Left ventricle myocardium inferior (tissue), 1 donor: ENCODE measurements at regions not wholly inside any gene's neighbourhood (a gene's known extent, or its start where the extent isn't known, plus 50 kb on each side); places are given as distances from the start of the nearest gene placed in this dataset.

Experiments
- DNase-seq: peaks from one replicate; pipeline ENCODE4 v3.0.0-alpha.2; 2020
- H3K27ac ChIP-seq: fragments of 200-600 bp; replicated peaks from 2 replicates; pipeline ENCODE4 v1.8.0; 2021
- H3K27me3 ChIP-seq: fragments of 200-600 bp; 2 replicates; pipeline ENCODE4 v1.8.0; 2021; ENCODE audit warnings: low read depth
- H3K36me3 ChIP-seq: fragments of 200-600 bp; 2 replicates; pipeline ENCODE4 v1.8.0; 2021
- H3K4me1 ChIP-seq: fragments of 200-600 bp; 2 replicates; pipeline ENCODE4 v1.8.0; 2021
- H3K4me3 ChIP-seq: fragments of 200-600 bp; 2 replicates; pipeline ENCODE4 v1.8.0; 2021; ENCODE audit warnings: mild to moderate bottlenecking, moderate library complexity
- H3K9me3 ChIP-seq: fragments of 200-600 bp; replicated peaks from 2 replicates; pipeline ENCODE4 v1.8.0; 2021
- intact Hi-C: fragments of 100-400 bp; cut with micrococcal nuclease; formaldehyde crosslinking; loops from one replicate; pipeline ENCODE4 v1.11.0; 2022
- TF ChIP-seq, protein P1 (sequence below): fragments of 200-600 bp; IDR thresholded peaks from 2 replicates; pipeline ENCODE4 v1.8.0; 2021; ENCODE audit warnings: antibody characterized with exemption, mild to moderate bottlenecking, borderline replicate concordance
- donor health status: DM: no; HTN: yes; CAD: no; lungs with severe emphysema.

DNA sequence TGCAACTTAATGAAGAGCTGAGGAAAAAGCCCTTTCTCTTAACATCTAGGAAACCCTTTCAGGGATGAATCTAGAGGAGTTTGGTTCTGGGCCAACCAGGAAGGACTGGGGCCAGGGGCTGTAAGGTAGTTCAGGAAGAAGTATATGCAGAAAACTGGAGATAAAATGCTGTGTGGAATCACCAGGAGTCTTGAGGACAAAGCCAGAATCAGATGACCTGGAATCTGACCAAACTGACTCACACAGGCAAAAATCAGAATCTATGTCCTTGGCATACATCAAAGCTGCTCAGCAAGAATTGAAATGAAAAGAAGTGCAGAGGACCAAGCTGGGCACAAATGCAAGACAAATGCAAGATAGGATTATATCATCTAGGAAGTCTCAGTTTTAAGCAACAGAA is 59.4 kb upstream of the ATP2C1 start:
- intact Hi-C loops = no loop called here
- no peaks in the 10 kb centered on the region for H3K36me3 ChIP-seq
- peaks cover 20% of the 10 kb centered on the region for H3K4me1 ChIP-seq
- H3K4me3 ChIP-seq = no peak overlapping the region
- H3K27me3 ChIP-seq = no peaks in the 10 kb centered on the region
- peak overlapping the region; percentile 68 for H3K27ac ChIP-seq
- no peak for DNase-seq
- TF ChIP-seq, protein P1, sequence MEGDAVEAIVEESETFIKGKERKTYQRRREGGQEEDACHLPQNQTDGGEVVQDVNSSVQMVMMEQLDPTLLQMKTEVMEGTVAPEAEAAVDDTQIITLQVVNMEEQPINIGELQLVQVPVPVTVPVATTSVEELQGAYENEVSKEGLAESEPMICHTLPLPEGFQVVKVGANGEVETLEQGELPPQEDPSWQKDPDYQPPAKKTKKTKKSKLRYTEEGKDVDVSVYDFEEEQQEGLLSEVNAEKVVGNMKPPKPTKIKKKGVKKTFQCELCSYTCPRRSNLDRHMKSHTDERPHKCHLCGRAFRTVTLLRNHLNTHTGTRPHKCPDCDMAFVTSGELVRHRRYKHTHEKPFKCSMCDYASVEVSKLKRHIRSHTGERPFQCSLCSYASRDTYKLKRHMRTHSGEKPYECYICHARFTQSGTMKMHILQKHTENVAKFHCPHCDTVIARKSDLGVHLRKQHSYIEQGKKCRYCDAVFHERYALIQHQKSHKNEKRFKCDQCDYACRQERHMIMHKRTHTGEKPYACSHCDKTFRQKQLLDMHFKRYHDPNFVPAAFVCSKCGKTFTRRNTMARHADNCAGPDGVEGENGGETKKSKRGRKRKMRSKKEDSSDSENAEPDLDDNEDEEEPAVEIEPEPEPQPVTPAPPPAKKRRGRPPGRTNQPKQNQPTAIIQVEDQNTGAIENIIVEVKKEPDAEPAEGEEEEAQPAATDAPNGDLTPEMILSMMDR = no peak
- H3K9me3 ChIP-seq = no peaks in the 10 kb centered on the region

DNA sequence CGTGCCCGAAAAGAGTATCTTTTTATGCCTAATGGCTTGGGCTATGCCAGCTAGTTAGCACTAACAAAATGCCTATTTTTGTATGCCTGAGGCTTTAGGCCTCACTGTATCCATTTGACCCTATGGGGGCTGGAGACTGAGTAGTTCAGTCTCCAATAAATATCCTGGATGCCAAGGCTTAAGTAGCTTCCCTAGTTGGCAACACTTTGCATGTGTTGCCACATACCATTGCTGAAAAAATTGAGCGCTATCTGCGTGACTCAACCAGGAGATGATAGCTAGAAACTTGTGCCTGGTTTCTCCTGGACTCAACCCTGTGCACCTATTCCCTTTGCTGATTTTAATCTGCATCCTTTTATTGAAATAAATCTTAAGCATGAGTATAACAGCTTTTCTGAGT is 58.4 kb upstream of the ATP2C1 start:
- no peak for DNase-seq
- intact Hi-C loops = no loop called here
- Histone ChIP-seq H3K4me1 (peaks cover 30% of the 10 kb centered on the region), H3K27me3 (no peaks in the 10 kb centered on the region), H3K36me3 (no peaks in the 10 kb centered on the region), H3K27ac (peak overlapping the region; percentile 68), H3K4me3 (no peak overlapping the region), H3K9me3 (no peaks in the 10 kb centered on the region)
- TF ChIP-seq, protein P1 = no peak

DNA sequence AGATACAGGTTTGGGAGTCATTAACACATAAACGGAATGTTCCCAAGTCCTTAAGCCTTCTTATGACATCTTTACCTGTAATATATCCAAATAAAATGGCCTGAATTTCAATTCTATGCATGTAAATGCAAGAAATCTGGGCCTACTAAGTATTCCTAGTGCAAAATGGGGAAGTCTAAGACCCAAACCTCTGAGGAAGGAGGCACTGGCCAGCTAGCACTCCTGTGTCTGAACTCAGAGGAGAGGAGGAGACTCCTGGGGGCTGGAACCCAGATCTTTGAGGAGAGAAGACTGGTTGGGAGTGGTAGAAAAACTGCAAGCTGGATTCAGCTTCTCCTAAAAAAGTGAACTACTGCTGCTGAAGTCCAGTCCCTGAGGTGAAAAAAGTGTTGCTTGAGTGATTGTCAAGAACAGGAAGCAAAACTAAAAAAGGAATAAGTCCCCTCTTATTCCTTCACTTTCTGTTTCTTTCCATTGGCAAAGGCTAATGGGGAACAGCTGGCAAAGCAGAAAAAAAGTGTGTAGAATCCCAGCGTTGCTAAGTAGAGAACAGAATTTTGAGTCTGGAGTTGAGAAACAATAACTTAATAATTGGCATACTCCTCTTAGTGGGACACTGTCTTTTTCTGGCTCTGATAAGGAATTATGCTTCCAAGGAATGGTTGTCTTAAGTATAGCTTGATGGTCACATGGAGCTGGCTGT is 54.8 kb upstream of the ATP2C1 start:
- TF ChIP-seq, protein P1 = no peak

DNA sequence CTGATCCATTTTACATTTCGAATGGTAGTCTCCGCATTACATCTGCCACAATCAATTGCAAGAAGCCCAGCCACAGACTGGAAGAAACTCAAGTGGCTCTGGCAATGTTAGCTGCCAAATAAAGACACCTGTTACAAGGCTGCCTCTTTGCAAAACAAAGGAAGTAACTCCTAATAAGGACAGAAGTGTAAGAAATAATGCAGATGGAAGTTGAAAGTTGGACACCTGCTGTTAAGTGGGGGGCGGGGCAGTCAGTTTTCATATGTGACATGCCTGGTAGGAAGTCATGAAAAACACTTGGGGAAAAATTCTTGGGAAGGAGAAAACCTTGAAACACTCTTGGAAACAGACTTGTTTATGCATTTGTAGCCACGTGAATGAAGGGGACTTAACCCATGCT is 54.1 kb upstream of the ATP2C1 start:
- no peak overlapping the region for H3K4me3 ChIP-seq
- no peaks in the 10 kb centered on the region for H3K27me3 ChIP-seq
- H3K27ac ChIP-seq = peak overlapping the region; percentile 55
- TF ChIP-seq, protein P1 = no peak
- no peaks in the 10 kb centered on the region for H3K9me3 ChIP-seq
- no peaks in the 10 kb centered on the region for H3K36me3 ChIP-seq
- peaks cover 40% of the 10 kb centered on the region for H3K4me1 ChIP-seq
- intact Hi-C loops = no loop called here
- DNase-seq = no peak

More for the DNA sequence above, 54.8 kb upstream of the ATP2C1 start:
- DNase-seq = no peak
- Histone ChIP-seq H3K4me3 (no peak overlapping the region), H3K27me3 (no peaks in the 10 kb centered on the region), H3K27ac (peak overlapping the region; percentile 55), H3K36me3 (no peaks in the 10 kb centered on the region), H3K4me1 (peaks cover 46% of the 10 kb centered on the region), H3K9me3 (no peaks in the 10 kb centered on the region)
- intact Hi-C loops = no loop called here

DNA sequence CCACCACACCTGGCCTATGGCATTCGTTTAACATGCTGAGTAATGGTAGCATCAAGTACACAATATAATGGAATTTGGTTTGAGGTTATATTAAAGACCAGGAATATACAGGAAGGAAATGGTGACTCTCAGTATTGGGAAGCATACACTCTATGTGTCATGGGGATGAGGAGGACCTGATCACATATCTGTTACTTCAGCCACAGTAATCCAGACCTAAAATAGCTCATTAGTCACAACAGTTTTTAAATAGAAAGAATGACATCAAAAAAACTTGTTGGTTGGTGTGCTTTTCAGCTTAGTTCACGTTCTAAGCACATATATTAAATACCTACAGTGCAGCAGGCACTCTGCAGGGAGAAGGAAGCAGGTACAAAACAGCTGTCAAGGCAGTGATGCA is 52.5 kb upstream of the ATP2C1 start:
- Histone ChIP-seq H3K36me3 (no peaks in the 10 kb centered on the region), H3K27ac (peak overlapping the region; percentile 41), H3K9me3 (no peaks in the 10 kb centered on the region), H3K4me1 (peaks cover 32% of the 10 kb centered on the region), H3K27me3 (no peaks in the 10 kb centered on the region), H3K4me3 (no peak overlapping the region)
- intact Hi-C loops = no loop called here
- DNase-seq = no peak
- TF ChIP-seq, protein P1 = no peak
